ENCODE measurements at regions not wholly inside any gene's neighbourhood (a gene's known extent, or its start where the extent isn't known, plus 50 kb on each side); places are given as distances from the start of the nearest gene placed in this dataset.
"Not testable (repeated sequence)": the region's sequence is repeated elsewhere in the genome, so short reads cannot be mapped to it uniquely, and the experiment has no call there.

GRCh38 chr1:68751723-68752122 is 254.8 kb upstream of the DEPDC1 start:
- H3K27ac ChIP-seq, result no peak overlapping the region
- no peaks in the 10 kb centered on the region for H3K27me3 ChIP-seq (ENCODE audit: insufficient read depth in 3 of 3, low read length in 2 of 3)
- no peaks in the 10 kb centered on the region for H3K4me1 ChIP-seq
- no peak for TF ChIP-seq CTCF (IDR thresholded peaks at IDR 0.05)
- intact Hi-C loops (cut with DNase I), result no loop called here
- H3K36me3 ChIP-seq (ENCODE audit: insufficient read depth in 1 of 2, low read depth in 1 of 2), result no peaks in the 10 kb centered on the region
- no peak overlapping the region for H3K4me3 ChIP-seq
- ATAC-seq (no peak), DNase-seq (no peak)
- WGBS, 3 donors, result 65 to 70% (median 68%) methylated on average over 2 of the region's 2 CpGs
- no peaks in the 10 kb centered on the region for H3K9me3 ChIP-seq

- no peak for ATAC-seq
- H3K4me3 ChIP-seq, result no peak overlapping the region
- no peak for DNase-seq
- intact Hi-C loops (cut with DNase I), result no loop called here
- H3K9me3 ChIP-seq, result no peaks in the 10 kb centered on the region
- H3K27me3 ChIP-seq (ENCODE audit: insufficient read depth in 3 of 3, low read length in 2 of 3), result no peaks in the 10 kb centered on the region
- H3K27ac ChIP-seq, result no peak overlapping the region
- H3K4me1 ChIP-seq, result no peaks in the 10 kb centered on the region
- H3K36me3 ChIP-seq (ENCODE audit: insufficient read depth in 1 of 2, low read depth in 1 of 2), result no peaks in the 10 kb centered on the region
- WGBS, 3 donors, result 69 to 90% (median 72%) methylated on average over 1 of the region's 1 CpG
- no peak for TF ChIP-seq CTCF (IDR thresholded peaks at IDR 0.05)
Observed at GRCh38 chr1:68758666-68759209, 261.9 kb upstream of the DEPDC1 start.

- Histone ChIP-seq H3K4me1 (no peaks in the 10 kb centered on the region), H3K4me3 (no peak overlapping the region), H3K27me3 (ENCODE audit: insufficient read depth in 3 of 3, low read length in 2 of 3) (no peaks in the 10 kb centered on the region), H3K27ac (no peak overlapping the region), H3K9me3 (peaks cover 6% of the 10 kb centered on the region), H3K36me3 (ENCODE audit: insufficient read depth in 1 of 2, low read depth in 1 of 2) (no peaks in the 10 kb centered on the region)
- DNase-seq, result no peak
- intact Hi-C loops (cut with DNase I), result no loop called here
- 64 to 67% (median 65%) methylated on average over 1 of the region's 1 CpG for WGBS, 3 donors
- ATAC-seq, result no peak
- TF ChIP-seq CTCF (IDR thresholded peaks at IDR 0.05), result no peak
Observed at GRCh38 chr1:68767941-68768340, 271.1 kb upstream of the DEPDC1 start.

GRCh38 chr1:68770817-68771216 is 273.9 kb upstream of the DEPDC1 start:
- intact Hi-C loops (cut with DNase I), result loop anchor here in 1 of 2 donors (5.0 kb wide), 1 partner anchor 71 kb away; no protein-coding TSS in a partner anchor
- peaks cover 6% of the 10 kb centered on the region for H3K9me3 ChIP-seq
- no peak overlapping the region for H3K4me3 ChIP-seq
- no peaks in the 10 kb centered on the region for H3K27me3 ChIP-seq (ENCODE audit: insufficient read depth in 3 of 3, low read length in 2 of 3)
- 79 to 88% (median 84%) methylated on average over 3 of the region's 3 CpGs for WGBS, 3 donors
- no peak for TF ChIP-seq CTCF (IDR thresholded peaks at IDR 0.05)
- H3K4me1 ChIP-seq, result no peaks in the 10 kb centered on the region
- H3K27ac ChIP-seq, result no peak overlapping the region
- no peak for ATAC-seq
- H3K36me3 ChIP-seq (ENCODE audit: insufficient read depth in 1 of 2, low read depth in 1 of 2), result no peaks in the 10 kb centered on the region
- DNase-seq, result no peak

GRCh38 chr1:68777851-68778250 is 281.0 kb upstream of the DEPDC1 start:
- no peaks in the 10 kb centered on the region for H3K4me1 ChIP-seq
- no peaks in the 10 kb centered on the region for H3K36me3 ChIP-seq (ENCODE audit: insufficient read depth in 1 of 2, low read depth in 1 of 2)
- no peak for TF ChIP-seq CTCF (IDR thresholded peaks at IDR 0.05)
- H3K9me3 ChIP-seq, result no peaks in the 10 kb centered on the region
- H3K27me3 ChIP-seq (ENCODE audit: insufficient read depth in 3 of 3, low read length in 2 of 3), result no peaks in the 10 kb centered on the region
- H3K4me3 ChIP-seq, result no peak overlapping the region
- WGBS, 3 donors, result 70 to 84% (median 78%) methylated on average over 3 of the region's 3 CpGs
- ATAC-seq (no peak), DNase-seq (no peak)
- intact Hi-C loops (cut with DNase I), result no loop called here
- H3K27ac ChIP-seq, result no peak overlapping the region

- DNase-seq; ATAC-seq; H3K36me3 ChIP-seq (ENCODE audit: insufficient read depth in 1 of 2, low read depth in 1 of 2); intact Hi-C loops (cut with DNase I); H3K4me3 ChIP-seq; H3K27me3 ChIP-seq (ENCODE audit: insufficient read depth in 3 of 3, low read length in 2 of 3); H3K27ac ChIP-seq; H3K9me3 ChIP-seq; H3K4me1 ChIP-seq: not testable (repeated sequence)
- WGBS, 3 donors, result 76 to 87% (median 78%) methylated on average over 1 of the region's 1 CpG
Observed at GRCh38 chr1:68779841-68780240, 283.0 kb upstream of the DEPDC1 start.

All from psoas muscle (tissue), 7 donors.